ENCODE measurements at regions not wholly inside any gene's neighbourhood (a gene's known extent, or its start where the extent isn't known, plus 50 kb on each side); places are given as distances from the start of the nearest gene placed in this dataset.

DNA sequence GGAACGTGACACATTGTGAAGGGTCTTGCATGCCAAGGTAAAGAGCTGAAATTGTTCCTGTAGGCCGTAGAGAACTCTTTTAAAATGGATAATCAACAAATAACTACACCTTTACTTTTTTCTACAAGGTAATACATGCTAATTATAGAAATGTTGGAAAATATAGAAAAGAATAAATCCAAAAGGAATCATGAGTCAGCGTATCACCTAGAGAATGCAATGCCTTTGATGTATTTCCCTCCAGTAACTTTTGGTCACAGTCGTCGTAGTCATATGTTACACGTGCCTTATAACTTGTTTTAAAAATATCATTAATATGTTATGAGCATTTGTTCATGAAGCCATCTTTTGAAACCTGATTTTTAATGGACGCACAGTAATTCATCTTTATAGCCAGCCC is 100.6 kb downstream of the LIPG start:
- Histone ChIP-seq H3K9me3 (replicated peaks; ENCODE audit: control insufficient read depth, insufficient read depth, low read length) (no peaks in the 10 kb centered on the region), H3K9me1 (replicated peaks; ENCODE audit: control insufficient read depth, extremely low read depth, insufficient read depth, low read length) (no peaks in the 10 kb centered on the region), H3K4me1 (ENCODE audit: control insufficient read depth, extremely low read depth, insufficient read depth, low read length) (peaks cover 45% of the 10 kb centered on the region), H3K4me2 (ENCODE audit: insufficient read depth, low read length) (no peak overlapping the region), H3K4me3 (replicated peaks in 1 of 3; ENCODE audit: insufficient read depth in 1 of 3, low read depth in 1 of 3, low read length in 3 of 3) (no peak overlapping the region), H3K27ac (ENCODE audit: insufficient read depth, low read depth, low read length) (no peak overlapping the region), H3K9ac (replicated peaks; ENCODE audit: extremely low read depth, insufficient read depth, low read length) (no peak overlapping the region), H2AFZ (ENCODE audit: low read depth, low read length) (no peak overlapping the region), H3K27me3 (ENCODE audit: control insufficient read depth in 2 of 2, insufficient read depth in 2 of 2, low read length in 2 of 2) (peaks cover 0 to 4% of the 10 kb centered on the region in 2 experiments), H3K36me3 (ENCODE audit: control insufficient read depth in 2 of 2, extremely low read depth in 1 of 2, insufficient read depth in 2 of 2, low read length in 2 of 2) (no peaks in the 10 kb centered on the region), H3K79me2 (ENCODE audit: control insufficient read depth, insufficient read depth, low read length) (no peaks in the 10 kb centered on the region), H4K20me1 (replicated peaks; ENCODE audit: control insufficient read depth, extremely low read depth, insufficient read depth, low read length) (no peaks in the 10 kb centered on the region)
- no peak for DNase-seq (ENCODE audit: low read depth, low spot score)
- dilution Hi-C loops (cut with MboI; ENCODE audit: extremely low pct_ligation_motif_present, low sequenced_read_pairs): no loop called here
- BruUV-seq (replicated peaks): no TSS peak
- no peak for TF ChIP-seq FOS (IDR thresholded peaks at IDR 0.05; ENCODE audit: borderline replicate concordance, insufficient read depth, low read length)
- TF ChIP-seq JUN (IDR thresholded peaks at IDR 0.05; ENCODE audit: borderline replicate concordance, insufficient read depth, insufficient read length, low read depth): no peak
- no peak for TF ChIP-seq MAX (IDR thresholded peaks at IDR 0.05; ENCODE audit: insufficient read depth, insufficient read length)
- TF ChIP-seq POLR2AphosphoS5 (IDR thresholded peaks at IDR 0.05; ENCODE audit: insufficient read depth, low read depth, low read length): no peak
- no peak for TF ChIP-seq GATA2 (IDR thresholded peaks at IDR 0.05; ENCODE audit: insufficient read depth, insufficient read length, low read depth, low read length)
- TF ChIP-seq POLR2A (IDR thresholded peaks at IDR 0.05; ENCODE audit: low read depth, low read length): no peak
- no peak for TF ChIP-seq MYC (IDR thresholded peaks at IDR 0.05; ENCODE audit: low read depth, low read length)
- TF ChIP-seq, protein P1, sequence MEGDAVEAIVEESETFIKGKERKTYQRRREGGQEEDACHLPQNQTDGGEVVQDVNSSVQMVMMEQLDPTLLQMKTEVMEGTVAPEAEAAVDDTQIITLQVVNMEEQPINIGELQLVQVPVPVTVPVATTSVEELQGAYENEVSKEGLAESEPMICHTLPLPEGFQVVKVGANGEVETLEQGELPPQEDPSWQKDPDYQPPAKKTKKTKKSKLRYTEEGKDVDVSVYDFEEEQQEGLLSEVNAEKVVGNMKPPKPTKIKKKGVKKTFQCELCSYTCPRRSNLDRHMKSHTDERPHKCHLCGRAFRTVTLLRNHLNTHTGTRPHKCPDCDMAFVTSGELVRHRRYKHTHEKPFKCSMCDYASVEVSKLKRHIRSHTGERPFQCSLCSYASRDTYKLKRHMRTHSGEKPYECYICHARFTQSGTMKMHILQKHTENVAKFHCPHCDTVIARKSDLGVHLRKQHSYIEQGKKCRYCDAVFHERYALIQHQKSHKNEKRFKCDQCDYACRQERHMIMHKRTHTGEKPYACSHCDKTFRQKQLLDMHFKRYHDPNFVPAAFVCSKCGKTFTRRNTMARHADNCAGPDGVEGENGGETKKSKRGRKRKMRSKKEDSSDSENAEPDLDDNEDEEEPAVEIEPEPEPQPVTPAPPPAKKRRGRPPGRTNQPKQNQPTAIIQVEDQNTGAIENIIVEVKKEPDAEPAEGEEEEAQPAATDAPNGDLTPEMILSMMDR (IDR thresholded peaks at IDR 0.05; ENCODE audit: extremely low read depth in 1 of 2, insufficient read depth in 1 of 2, low read depth in 1 of 2, low read length in 2 of 2): no peak
- no peak for TF ChIP-seq EZH2 (IDR thresholded peaks at IDR 0.05; ENCODE audit: borderline replicate concordance, low read depth, low read length, severe bottlenecking)
- no peak for FAIRE-seq
- intact Hi-C loops (cut with micrococcal nuclease): loop anchor here (5.0 kb wide), 3 partner anchors 150 to 195 kb away; partner anchors contain the start of genes ACAA2 and C18orf32
- POLR2A ChIA-PET: no interaction called here
- CTCF ChIA-PET: no interaction called here
